ENCODE measurements at regions not wholly inside any gene's neighbourhood (a gene's known extent, or its start where the extent isn't known, plus 50 kb on each side); places are given as distances from the start of the nearest gene placed in this dataset.

- TF ChIP-seq CTCF (IDR thresholded peaks at IDR 0.05) (no peak), EZH2 (IDR thresholded peaks at IDR 0.05) (no peak)
These were observed 191.2 kb upstream of the SLITRK6 start for GRCh38 chr13:85990397-85990796.

All from neural progenitor cell (in vitro differentiated cells).